MCF 10A (cell line): ENCODE measurements at regions not wholly inside any gene's neighbourhood (a gene's known extent, or its start where the extent isn't known, plus 50 kb on each side); places are given as distances from the start of the nearest gene placed in this dataset.

Source experiments
- BruUV-seq: library from RNA; stranded (reverse); fragments of 400-500 nt; replicated peaks from 2 replicates; lab custom pipeline; 2021; lab: Mats Ljungman, UMichigan
- CTCF ChIA-PET: fragments of 300-600 bp; sonication (Branson Sonifier 250); formaldehyde crosslinking; extraction: SDS; loops from one replicate; lab custom pipeline; 2021; ENCODE audit warnings: antibody characterized with exemption, inconsistent platforms; lab: Yijun Ruan, JAX
- POLR2A ChIA-PET: fragments of 300-600, 350-650 bp; sonication (Branson Sonifier 250); formaldehyde crosslinking; extraction: SDS; loops from one replicate; lab custom pipeline; 2020; ENCODE audit warnings: antibody characterized with exemption, inconsistent platforms; lab: Yijun Ruan, JAX
- DNase-seq: peaks from one replicate; pipeline ENCODE4 v3.0.0-alpha.2; 2018; ENCODE audit not compliant: unreplicated experiment
- H3K27ac Mint-ChIP-seq: one replicate; pipeline ENCODE4 v1.8.0; 2022; ENCODE audit warnings: mild to moderate bottlenecking, low read depth, mixed read lengths; ENCODE audit not compliant: unreplicated experiment
- H3K27me3 Mint-ChIP-seq: one replicate; pipeline ENCODE4 v1.8.0; 2022; ENCODE audit warnings: mixed read lengths; ENCODE audit not compliant: insufficient read depth, unreplicated experiment
- H3K36me3 Mint-ChIP-seq: one replicate; pipeline ENCODE4 v1.8.0; 2022; ENCODE audit warnings: mild to moderate bottlenecking, moderate library complexity, mixed read lengths; ENCODE audit not compliant: insufficient read depth, unreplicated experiment
- H3K4me1 Mint-ChIP-seq: one replicate; pipeline ENCODE4 v1.8.0; 2022; ENCODE audit warnings: mixed read lengths; ENCODE audit not compliant: insufficient read depth, unreplicated experiment
- H3K4me3 Mint-ChIP-seq: one replicate; pipeline ENCODE4 v1.8.0; 2022; ENCODE audit warnings: mild to moderate bottlenecking, moderate library complexity, mixed read lengths; ENCODE audit not compliant: unreplicated experiment
- H3K9me3 Mint-ChIP-seq: one replicate; pipeline ENCODE4 v1.8.0; 2022; ENCODE audit warnings: mixed read lengths; ENCODE audit not compliant: unreplicated experiment
- intact Hi-C: fragments of 100-400 bp; cut with micrococcal nuclease; formaldehyde crosslinking; loops from 2 replicates; pipeline ENCODE4 v1.14.1; 2022
- TF ChIP-seq, protein P1 (sequence below): fragments of 200-600 bp; IDR thresholded peaks from one replicate; pipeline ENCODE4 v1.8.0; 2022; ENCODE audit warnings: antibody characterized with exemption, mild to moderate bottlenecking; ENCODE audit not compliant: unreplicated experiment

DNA sequence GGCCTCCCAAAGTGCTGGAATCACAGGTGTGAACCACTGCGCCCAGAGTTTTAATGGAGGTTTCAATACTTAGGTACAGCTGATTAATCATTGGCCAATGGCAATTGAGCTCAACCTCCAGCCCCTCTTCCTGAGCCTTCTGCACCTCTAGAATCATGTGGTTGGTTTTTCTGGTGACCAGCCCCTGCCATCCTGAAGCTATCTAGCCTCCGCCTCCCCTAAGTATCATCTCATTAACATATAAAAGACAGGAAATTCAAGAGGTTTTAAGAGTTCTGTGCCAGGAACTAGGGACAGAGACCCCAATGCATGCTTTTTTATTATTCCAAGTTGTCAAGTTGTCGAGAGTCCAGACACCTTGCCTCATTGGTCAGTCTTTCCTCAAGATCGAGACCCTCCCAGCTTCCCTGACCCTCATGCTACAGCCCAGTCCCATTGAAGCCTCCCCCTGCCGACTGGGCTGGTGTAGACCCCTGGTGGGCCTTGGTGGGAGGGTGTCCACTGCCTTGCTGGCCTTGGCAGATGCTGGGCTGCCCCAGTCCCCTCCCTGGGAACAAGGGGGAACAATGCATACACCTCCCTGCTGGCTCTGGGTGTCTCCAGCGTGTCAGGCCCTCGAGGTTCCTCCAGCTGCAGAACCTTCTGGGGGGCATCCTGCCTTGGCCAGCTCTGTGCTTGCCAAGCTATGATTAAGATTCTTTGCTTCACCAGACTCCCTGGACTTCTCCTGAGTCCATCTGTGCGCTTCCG, 148.0 kb downstream of the CTTN start:
- H3K36me3 Mint-ChIP-seq: no peaks in the 10 kb centered on the region
- H3K4me1 Mint-ChIP-seq: no peaks in the 10 kb centered on the region
- no peak overlapping the region for H3K4me3 Mint-ChIP-seq
- no TSS peak for BruUV-seq
- ChIA-PET POLR2A (no interaction called here), CTCF (no interaction called here)
- H3K27ac Mint-ChIP-seq: no peak overlapping the region
- peaks cover 16% of the 10 kb centered on the region for H3K9me3 Mint-ChIP-seq
- no peak for DNase-seq
- TF ChIP-seq, protein P1, sequence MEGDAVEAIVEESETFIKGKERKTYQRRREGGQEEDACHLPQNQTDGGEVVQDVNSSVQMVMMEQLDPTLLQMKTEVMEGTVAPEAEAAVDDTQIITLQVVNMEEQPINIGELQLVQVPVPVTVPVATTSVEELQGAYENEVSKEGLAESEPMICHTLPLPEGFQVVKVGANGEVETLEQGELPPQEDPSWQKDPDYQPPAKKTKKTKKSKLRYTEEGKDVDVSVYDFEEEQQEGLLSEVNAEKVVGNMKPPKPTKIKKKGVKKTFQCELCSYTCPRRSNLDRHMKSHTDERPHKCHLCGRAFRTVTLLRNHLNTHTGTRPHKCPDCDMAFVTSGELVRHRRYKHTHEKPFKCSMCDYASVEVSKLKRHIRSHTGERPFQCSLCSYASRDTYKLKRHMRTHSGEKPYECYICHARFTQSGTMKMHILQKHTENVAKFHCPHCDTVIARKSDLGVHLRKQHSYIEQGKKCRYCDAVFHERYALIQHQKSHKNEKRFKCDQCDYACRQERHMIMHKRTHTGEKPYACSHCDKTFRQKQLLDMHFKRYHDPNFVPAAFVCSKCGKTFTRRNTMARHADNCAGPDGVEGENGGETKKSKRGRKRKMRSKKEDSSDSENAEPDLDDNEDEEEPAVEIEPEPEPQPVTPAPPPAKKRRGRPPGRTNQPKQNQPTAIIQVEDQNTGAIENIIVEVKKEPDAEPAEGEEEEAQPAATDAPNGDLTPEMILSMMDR: no peak
- intact Hi-C loops: no loop called here
- H3K27me3 Mint-ChIP-seq: no peaks in the 10 kb centered on the region

DNA sequence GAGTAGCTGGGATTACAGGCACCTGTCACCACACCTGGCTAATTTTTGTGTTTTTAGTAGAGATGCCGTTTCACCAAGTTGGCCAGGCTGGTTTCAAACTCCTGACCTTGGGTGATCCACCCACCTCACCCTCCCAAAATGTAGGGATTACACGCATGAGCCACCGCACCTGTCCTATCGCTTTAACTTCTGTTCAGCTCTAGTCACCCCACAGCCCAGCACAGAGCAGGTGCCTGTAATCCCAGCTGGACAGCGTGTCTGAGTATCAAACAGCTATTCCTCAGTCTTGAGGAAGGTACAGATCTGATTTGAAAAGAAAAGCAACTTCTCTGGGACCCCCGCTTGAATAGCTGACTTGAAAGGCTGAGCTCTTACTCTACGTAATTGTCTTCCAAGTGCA, 149.1 kb downstream of the CTTN start:
- no peak for DNase-seq
- no TSS peak for BruUV-seq
- CTCF ChIA-PET: no interaction called here
- H3K4me3 Mint-ChIP-seq: no peak overlapping the region
- intact Hi-C loops: no loop called here
- TF ChIP-seq, protein P1: no peak
- H3K9me3 Mint-ChIP-seq: peaks cover 8% of the 10 kb centered on the region
- H3K27me3 Mint-ChIP-seq: no peaks in the 10 kb centered on the region
- no peaks in the 10 kb centered on the region for H3K36me3 Mint-ChIP-seq
- H3K27ac Mint-ChIP-seq: no peak overlapping the region
- H3K4me1 Mint-ChIP-seq: no peaks in the 10 kb centered on the region
- POLR2A ChIA-PET: no interaction called here

DNA sequence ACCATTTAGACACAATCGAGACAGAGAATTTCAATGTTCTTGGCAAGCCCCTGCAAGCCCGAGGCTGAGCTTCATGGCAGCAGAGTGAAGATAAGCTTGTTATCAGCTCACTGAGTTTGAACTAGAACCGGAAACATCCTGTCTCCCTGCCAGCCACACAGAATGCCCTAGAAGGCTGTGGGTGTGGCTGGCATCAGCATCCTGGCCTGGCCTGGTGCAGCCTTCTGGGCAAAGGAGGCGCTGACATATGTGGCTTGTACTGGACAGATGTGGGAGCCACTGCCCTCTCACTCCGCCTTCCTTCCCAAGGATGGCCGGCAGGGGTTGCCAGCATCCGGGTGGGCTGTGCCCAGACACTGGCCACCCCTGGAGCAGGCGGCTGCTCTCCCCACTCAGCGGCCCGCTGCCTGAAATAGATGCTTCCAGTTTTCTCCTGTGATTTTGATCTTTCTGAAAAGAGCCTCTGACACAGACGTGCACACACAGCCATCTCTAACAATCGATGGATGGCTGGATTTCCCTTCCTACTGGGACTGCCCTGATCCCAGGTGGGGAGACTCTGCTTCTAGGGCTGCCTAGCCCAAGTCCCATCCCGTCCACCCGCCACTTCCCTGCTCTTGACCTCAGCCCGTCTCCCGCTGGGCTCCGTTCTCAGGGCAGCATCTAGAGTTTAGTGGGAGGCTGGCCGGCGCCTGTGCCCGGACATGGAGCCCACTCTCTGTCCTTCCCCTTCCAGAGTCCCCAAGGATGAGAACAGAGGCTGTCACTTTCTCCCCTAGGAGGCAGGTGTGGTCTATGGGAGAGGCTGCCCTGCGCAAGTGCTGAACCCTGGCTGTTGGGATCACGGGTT, 149.7 kb downstream of the CTTN start:
- peaks cover 6% of the 10 kb centered on the region for H3K9me3 Mint-ChIP-seq
- BruUV-seq: no TSS peak
- no peak overlapping the region for H3K4me3 Mint-ChIP-seq
- TF ChIP-seq, protein P1: no peak
- no peaks in the 10 kb centered on the region for H3K4me1 Mint-ChIP-seq
- no peak for DNase-seq
- no peak overlapping the region for H3K27ac Mint-ChIP-seq
- no peaks in the 10 kb centered on the region for H3K36me3 Mint-ChIP-seq
- ChIA-PET POLR2A (no interaction called here), CTCF (interaction anchor here (0.6 kb wide), 1 partner anchor 83 kb away, joined by 3 read pairs; no protein-coding TSS in a partner anchor)
- intact Hi-C loops: no loop called here
- H3K27me3 Mint-ChIP-seq: no peaks in the 10 kb centered on the region

DNA sequence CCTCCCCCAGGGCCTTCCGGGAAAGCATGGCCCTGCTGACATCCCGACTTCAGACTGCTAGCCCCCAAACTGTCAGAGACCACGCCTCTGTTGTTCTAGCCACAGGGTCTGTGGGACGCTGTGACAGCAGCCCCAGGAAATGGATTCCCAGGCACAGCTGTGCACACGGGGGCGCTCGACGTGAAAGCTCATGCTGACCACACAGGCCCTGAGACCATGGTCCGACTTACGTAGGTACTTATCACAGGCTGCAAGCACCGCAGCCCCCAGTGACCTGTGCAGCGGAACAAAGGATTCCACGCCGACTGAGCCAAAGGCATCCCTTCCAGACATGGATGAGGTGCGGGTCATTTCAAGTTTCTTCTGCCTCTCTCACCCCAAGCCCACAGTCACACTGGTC, 150.6 kb downstream of the CTTN start:
- H3K9me3 Mint-ChIP-seq: peaks cover 6% of the 10 kb centered on the region
- CTCF ChIA-PET: no interaction called here
- no peaks in the 10 kb centered on the region for H3K4me1 Mint-ChIP-seq
- no peaks in the 10 kb centered on the region for H3K27me3 Mint-ChIP-seq
- no peak overlapping the region for H3K27ac Mint-ChIP-seq
- POLR2A ChIA-PET: interaction anchor here (0.6 kb wide), 1 partner anchor 279 kb away, joined by 3 read pairs; no protein-coding TSS in a partner anchor
- H3K36me3 Mint-ChIP-seq: no peaks in the 10 kb centered on the region
- no peak for DNase-seq
- TF ChIP-seq, protein P1: no peak
- intact Hi-C loops: no loop called here
- no TSS peak for BruUV-seq
- H3K4me3 Mint-ChIP-seq: no peak overlapping the region
